ENCODE measurements at regions not wholly inside any gene's neighbourhood (a gene's known extent, or its start where the extent isn't known, plus 50 kb on each side); places are given as distances from the start of the nearest gene placed in this dataset.
"Not testable (repeated sequence)": the region's sequence is repeated elsewhere in the genome, so short reads cannot be mapped to it uniquely, and the experiment has no call there.

DNA sequence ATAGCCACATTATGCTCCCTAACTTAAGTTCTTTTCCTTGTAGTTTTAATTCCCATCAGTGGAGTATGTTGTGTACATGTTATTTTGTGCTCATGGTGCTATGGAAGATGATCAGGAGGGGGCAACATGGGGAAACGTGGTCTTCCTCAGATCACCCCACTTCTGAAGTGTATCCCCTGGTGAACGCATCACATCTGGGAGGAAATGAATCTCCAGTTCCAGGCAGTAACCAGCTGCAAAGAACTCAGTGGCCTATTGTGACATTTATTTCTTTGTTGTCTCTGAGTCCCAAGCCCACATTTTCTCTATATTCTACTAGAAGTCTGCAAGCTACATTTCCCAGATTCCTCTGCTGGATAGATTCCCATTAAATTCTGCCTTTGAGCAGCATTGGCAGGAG, 217.0 kb downstream of the SATB1 start:
- DNase-seq (ENCODE audit: low spot score in 2 of 2) = no peak
- H3K4me1 ChIP-seq = no peaks in the 10 kb centered on the region
- WGBS = 80% methylated on average over 2 of the region's 2 CpGs
- no peaks in the 10 kb centered on the region for H3K27me3 ChIP-seq
- no peaks in the 10 kb centered on the region for H3K9me3 ChIP-seq
- no peaks in the 10 kb centered on the region for H3K36me3 ChIP-seq
- H3K27ac ChIP-seq = no peak overlapping the region
- TF ChIP-seq EP300 (IDR thresholded peaks at IDR 0.05) (no peak), POLR2A (IDR thresholded peaks at IDR 0.05) (no peak), POLR2AphosphoS5 (IDR thresholded peaks at IDR 0.05) (no peak)
- TF ChIP-seq, protein P1, sequence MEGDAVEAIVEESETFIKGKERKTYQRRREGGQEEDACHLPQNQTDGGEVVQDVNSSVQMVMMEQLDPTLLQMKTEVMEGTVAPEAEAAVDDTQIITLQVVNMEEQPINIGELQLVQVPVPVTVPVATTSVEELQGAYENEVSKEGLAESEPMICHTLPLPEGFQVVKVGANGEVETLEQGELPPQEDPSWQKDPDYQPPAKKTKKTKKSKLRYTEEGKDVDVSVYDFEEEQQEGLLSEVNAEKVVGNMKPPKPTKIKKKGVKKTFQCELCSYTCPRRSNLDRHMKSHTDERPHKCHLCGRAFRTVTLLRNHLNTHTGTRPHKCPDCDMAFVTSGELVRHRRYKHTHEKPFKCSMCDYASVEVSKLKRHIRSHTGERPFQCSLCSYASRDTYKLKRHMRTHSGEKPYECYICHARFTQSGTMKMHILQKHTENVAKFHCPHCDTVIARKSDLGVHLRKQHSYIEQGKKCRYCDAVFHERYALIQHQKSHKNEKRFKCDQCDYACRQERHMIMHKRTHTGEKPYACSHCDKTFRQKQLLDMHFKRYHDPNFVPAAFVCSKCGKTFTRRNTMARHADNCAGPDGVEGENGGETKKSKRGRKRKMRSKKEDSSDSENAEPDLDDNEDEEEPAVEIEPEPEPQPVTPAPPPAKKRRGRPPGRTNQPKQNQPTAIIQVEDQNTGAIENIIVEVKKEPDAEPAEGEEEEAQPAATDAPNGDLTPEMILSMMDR (IDR thresholded peaks at IDR 0.05) = no peak
- no peak overlapping the region for H3K4me3 ChIP-seq

DNA sequence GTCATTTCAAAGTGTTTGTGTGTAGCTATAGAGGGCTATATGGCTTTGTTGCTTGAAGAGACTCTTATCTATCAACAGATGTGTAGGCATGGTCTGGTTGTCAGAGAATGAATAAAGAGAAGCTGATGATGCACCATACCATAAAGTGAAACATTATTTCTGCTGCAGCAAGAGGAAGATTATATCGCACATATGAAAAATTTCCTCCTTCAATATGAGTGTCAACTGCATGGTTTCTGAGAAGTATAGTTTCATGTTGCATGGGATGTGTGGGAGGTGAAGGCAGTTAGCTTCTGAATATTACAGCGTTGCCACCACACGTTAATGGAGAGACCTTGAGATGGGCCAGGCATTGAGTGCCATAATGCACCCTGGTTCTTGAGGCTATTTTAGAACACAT, 217.9 kb downstream of the SATB1 start:
- Histone ChIP-seq H3K9me3 (no peaks in the 10 kb centered on the region), H3K36me3 (no peaks in the 10 kb centered on the region), H3K4me3 (no peak overlapping the region), H3K4me1 (no peaks in the 10 kb centered on the region), H3K27me3 (no peaks in the 10 kb centered on the region), H3K27ac (no peak overlapping the region)
- WGBS = 91% methylated on average over 3 of the region's 3 CpGs
- TF ChIP-seq POLR2AphosphoS5 (IDR thresholded peaks at IDR 0.05) (no peak), EP300 (IDR thresholded peaks at IDR 0.05) (no peak), POLR2A (IDR thresholded peaks at IDR 0.05) (no peak)
- TF ChIP-seq, protein P1 (IDR thresholded peaks at IDR 0.05) = no peak
- no peak for DNase-seq (ENCODE audit: low spot score in 2 of 2)

DNA sequence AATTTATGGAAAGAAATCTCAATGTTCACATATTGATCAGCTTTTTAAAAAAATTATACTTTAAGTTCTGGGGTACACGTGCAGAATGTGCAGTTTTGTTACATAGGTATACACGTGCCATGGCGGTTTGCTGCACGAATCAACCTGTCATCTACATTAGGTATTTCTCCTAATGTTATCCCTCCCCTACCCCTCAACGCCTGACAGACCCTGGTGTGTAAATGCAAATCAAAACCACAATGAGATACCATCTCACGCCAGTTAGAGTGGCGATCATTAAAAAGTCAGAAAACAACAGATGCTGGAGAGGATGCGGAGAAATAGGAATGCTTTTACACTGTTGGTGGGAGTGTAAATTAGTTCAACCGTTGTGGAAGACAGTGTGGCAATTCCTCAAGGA, 219.4 kb downstream of the SATB1 start:
- H3K9me3 ChIP-seq; H3K27me3 ChIP-seq; H3K4me1 ChIP-seq; H3K36me3 ChIP-seq; H3K27ac ChIP-seq; DNase-seq (ENCODE audit: low spot score in 2 of 2); H3K4me3 ChIP-seq: not testable (repeated sequence)
- WGBS = 91% methylated on average over 9 of the region's 9 CpGs

DNA sequence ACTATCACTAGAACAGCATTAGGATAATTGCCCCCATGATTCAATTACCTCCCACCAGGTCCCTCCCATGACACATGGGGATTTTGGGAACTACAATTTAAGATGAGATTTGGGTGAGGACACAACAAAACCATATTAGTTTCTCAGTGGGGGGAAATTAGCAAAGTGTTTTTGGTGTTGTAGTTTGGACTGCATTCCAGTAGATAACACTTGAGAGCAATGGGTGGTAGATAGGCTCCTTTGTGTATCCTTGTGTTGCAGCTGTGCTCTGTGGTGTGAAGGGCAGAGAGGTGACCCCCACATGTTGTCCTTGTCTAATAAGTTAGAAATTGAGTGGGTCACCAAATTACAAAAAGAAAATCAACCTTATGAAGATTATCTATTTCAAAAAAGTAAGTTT, 223.8 kb downstream of the SATB1 start:
- Histone ChIP-seq H3K4me3 (no peak overlapping the region), H3K27me3 (no peaks in the 10 kb centered on the region), H3K4me1 (no peaks in the 10 kb centered on the region), H3K36me3 (no peaks in the 10 kb centered on the region), H3K27ac (no peak overlapping the region), H3K9me3 (peaks cover 13% of the 10 kb centered on the region)
- TF ChIP-seq, protein P1 (IDR thresholded peaks at IDR 0.05) = no peak
- TF ChIP-seq POLR2A (IDR thresholded peaks at IDR 0.05) = no peak
- no peak for TF ChIP-seq EP300 (IDR thresholded peaks at IDR 0.05)
- TF ChIP-seq POLR2AphosphoS5 (IDR thresholded peaks at IDR 0.05) = no peak
- no peak for DNase-seq (ENCODE audit: low spot score in 2 of 2)

DNA sequence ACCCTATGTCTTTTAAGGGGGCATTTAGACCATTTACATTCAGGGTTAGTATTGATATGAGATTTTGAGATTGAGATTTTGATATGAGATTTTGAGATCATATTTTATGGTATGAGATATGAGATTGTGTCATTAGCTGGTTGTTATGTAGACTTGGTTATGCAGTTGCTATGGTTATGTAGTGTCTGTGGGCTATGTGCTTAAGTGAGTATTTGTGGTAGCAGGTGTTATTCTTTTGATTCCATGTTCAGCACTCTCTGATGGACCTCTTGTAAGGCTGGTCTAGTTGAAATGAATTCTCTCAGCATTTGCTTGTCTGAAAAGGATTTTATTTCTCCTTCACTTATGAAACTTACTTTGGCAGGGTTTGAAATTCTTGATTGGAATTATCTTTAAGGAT, 225.4 kb downstream of the SATB1 start:
- no peak for DNase-seq (ENCODE audit: low spot score in 2 of 2)
- H3K27me3 ChIP-seq = no peaks in the 10 kb centered on the region
- no peak for TF ChIP-seq POLR2AphosphoS5 (IDR thresholded peaks at IDR 0.05)
- TF ChIP-seq, protein P1 (IDR thresholded peaks at IDR 0.05) = no peak
- no peak overlapping the region for H3K4me3 ChIP-seq
- peaks cover 14% of the 10 kb centered on the region for H3K9me3 ChIP-seq
- H3K27ac ChIP-seq = no peak overlapping the region
- H3K4me1 ChIP-seq = no peaks in the 10 kb centered on the region
- H3K36me3 ChIP-seq = no peaks in the 10 kb centered on the region

DNA sequence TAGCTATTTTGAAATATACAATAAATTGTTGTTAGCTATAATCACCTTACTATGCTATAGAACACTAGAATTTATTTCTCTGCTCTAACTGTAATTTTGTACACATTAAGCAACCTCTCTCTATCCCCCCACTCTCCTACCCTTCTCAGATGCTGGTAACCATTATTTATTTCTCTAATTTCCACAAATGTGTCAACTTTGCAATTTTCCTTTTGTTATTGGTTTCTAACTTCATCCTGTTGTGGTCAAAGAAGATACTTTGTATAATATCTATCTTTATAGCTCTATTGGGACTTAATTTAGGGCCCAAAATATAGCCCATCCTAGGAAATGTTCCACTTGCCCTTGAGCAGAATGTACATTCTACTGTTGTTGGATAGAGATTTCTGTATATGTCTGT, 229.3 kb downstream of the SATB1 start:
- Histone ChIP-seq H3K4me1 (no peaks in the 10 kb centered on the region), H3K9me3 (peaks cover 12% of the 10 kb centered on the region), H3K4me3 (no peak overlapping the region), H3K27me3 (no peaks in the 10 kb centered on the region), H3K36me3 (no peaks in the 10 kb centered on the region), H3K27ac (no peak overlapping the region)
- TF ChIP-seq EP300 (IDR thresholded peaks at IDR 0.05) (no peak), POLR2AphosphoS5 (IDR thresholded peaks at IDR 0.05) (no peak), POLR2A (IDR thresholded peaks at IDR 0.05) (no peak)
- TF ChIP-seq, protein P1 (IDR thresholded peaks at IDR 0.05) = no peak
- DNase-seq (ENCODE audit: low spot score in 2 of 2) = no peak

Measured in suprapubic skin (tissue), 4 donors.